Esophagus squamous epithelium (tissue), 5 donors: ENCODE measurements at regions not wholly inside any gene's neighbourhood (a gene's known extent, or its start where the extent isn't known, plus 50 kb on each side); places are given as distances from the start of the nearest gene placed in this dataset.

Source experiments
- DNase-seq: peaks from one replicate; lab custom pipeline; 2025; lab: John Stamatoyannopoulos, UW
- H3K27ac ChIP-seq, 4 donors: fragments of 200-600 bp; sonication (generic); one replicate each; pipeline ENCODE4 v1.5.1; 2016 to 2019; ENCODE audit warnings: mild to moderate bottlenecking in 1 of 4
- H3K27me3 ChIP-seq, 4 donors: fragments of 200-600 bp; sonication (generic); 1 replicate in 3 of 4; 2 replicates in 1 of 4; pipeline versions ENCODE4 v1.5.1 to v1.6.0; 2017 to 2021; ENCODE audit warnings: antibody characterized with exemption in 1 of 4
- H3K36me3 ChIP-seq, 3 donors: fragments of 200-600 bp; sonication (generic); one replicate each; pipeline ENCODE4 v1.5.1; 2016 to 2019
- H3K4me1 ChIP-seq, 3 donors: fragments of 200-600 bp; sonication (generic); one replicate each; pipeline ENCODE4 v1.5.1; 2017 to 2019
- H3K4me3 ChIP-seq, 4 donors: fragments of 200-600 bp; sonication (generic); 1 replicate in 3 of 4; 2 replicates in 1 of 4; pipeline ENCODE4 v1.5.1; 2016 to 2019; ENCODE audit warnings: mild to moderate bottlenecking in 2 of 4, moderate library complexity in 1 of 4
- H3K9me3 ChIP-seq, 3 donors: fragments of 200-600 bp; sonication (generic); one replicate each; pipeline ENCODE4 v1.5.1; 2016 to 2019
- CTCF ChIP-seq, 6 experiments: fragments of 450-650 bp in 4 of 6; fragments of 200-600 bp in 2 of 6; sonication (generic) in 2 of 6; IDR thresholded peaks; one replicate each; pipeline ENCODE4 v1.5.1; 2016 to 2019; ENCODE audit warnings: antibody characterized with exemption in 6 of 6, mild to moderate bottlenecking in 4 of 6, moderate library complexity in 4 of 6
- POLR2A ChIP-seq, 4 donors: fragments of 450-650 bp; IDR thresholded peaks; one replicate each; pipeline ENCODE4 v1.6.1; 2017; ENCODE audit warnings: antibody characterized with exemption in 4 of 4, mild to moderate bottlenecking in 4 of 4, moderate library complexity in 3 of 4
- WGBS, 2 donors: methylation state at CpG; one replicate each; pipeline ENCODE4 v1.1.5; 2018; 5-methylcytosine and 5-hydroxymethylcytosine counted together
- intact Hi-C: fragments of 100-400 bp; cut with DNase I; formaldehyde crosslinking; loops from one replicate; pipeline ENCODE4 v1.15.0; 2022
- donor health status: DM: yes; HTN: yes; CAD: no.

- no peaks in the 10 kb centered on the region for H3K27me3 ChIP-seq
- TF ChIP-seq CTCF (IDR thresholded peaks at IDR 0.05) = no peak
- TF ChIP-seq POLR2A (IDR thresholded peaks at IDR 0.05) = no peak
- H3K9me3 ChIP-seq = no peaks in the 10 kb centered on the region
- no peak overlapping the region for H3K4me3 ChIP-seq
- WGBS, 2 donors = 33 to 44% methylated on average over 2 to 3 of the region's 3 CpGs
- no peaks in the 10 kb centered on the region for H3K36me3 ChIP-seq
- no peak overlapping the region for H3K27ac ChIP-seq
- intact Hi-C loops = no loop called here
- H3K4me1 ChIP-seq = no peaks in the 10 kb centered on the region
- DNase-seq = no peak
These were observed 101.7 kb upstream of the MYO10 start for GRCh38 chr5:17037751-17038150.

DNA sequence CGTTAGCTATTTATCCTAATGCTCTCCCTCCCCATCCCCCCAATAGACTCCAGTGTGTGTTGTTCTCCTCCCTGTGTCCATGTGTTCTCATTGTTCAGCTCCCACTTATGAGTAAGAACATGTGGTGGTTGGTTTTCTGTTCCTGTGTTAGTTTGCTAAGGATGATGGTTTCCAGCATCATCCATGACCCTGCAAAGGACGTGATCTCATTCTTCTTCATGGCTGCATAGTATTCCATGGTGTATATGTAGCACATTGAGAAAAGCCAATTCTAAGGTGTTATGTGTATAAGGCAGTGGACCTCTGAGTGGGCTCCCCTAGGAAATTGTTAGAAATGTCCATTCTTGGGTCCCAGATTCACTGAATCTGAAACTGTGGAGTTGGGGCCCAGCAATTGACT is 103.1 kb upstream of the MYO10 start:
- H3K4me3 ChIP-seq = no peak overlapping the region
- intact Hi-C loops = no loop called here
- H3K9me3 ChIP-seq = no peaks in the 10 kb centered on the region
- no peak overlapping the region for H3K27ac ChIP-seq
- TF ChIP-seq CTCF (IDR thresholded peaks at IDR 0.05) (no peak), POLR2A (IDR thresholded peaks at IDR 0.05) (no peak)
- no peaks in the 10 kb centered on the region for H3K4me1 ChIP-seq
- WGBS, 2 donors = 74 to 97% methylated on average over 2 of the region's 2 CpGs
- no peaks in the 10 kb centered on the region for H3K36me3 ChIP-seq
- no peaks in the 10 kb centered on the region for H3K27me3 ChIP-seq
- DNase-seq = no peak

DNA sequence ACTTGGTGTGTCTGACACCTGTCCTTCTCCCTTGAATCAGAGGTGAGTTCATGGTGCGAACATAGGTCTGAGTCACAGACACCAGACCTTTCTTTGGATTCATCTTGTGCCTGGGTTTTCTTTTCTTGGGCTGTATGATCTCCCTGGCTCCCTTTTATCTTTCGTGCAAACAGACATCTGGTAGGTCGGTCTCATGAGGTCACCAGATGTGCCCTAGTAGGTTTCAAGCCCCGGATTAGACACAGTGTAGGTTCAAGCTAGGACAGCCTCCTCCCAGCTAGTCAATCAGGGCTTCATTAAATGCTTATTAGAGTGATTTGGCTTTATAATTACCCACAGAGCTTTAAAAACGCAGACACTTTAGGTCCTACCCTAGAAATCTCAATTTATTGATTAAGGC is 106.0 kb upstream of the MYO10 start:
- intact Hi-C loops = no loop called here
- H3K27ac ChIP-seq = no peak overlapping the region
- 75 to 85% methylated on average over 5 of the region's 5 CpGs for WGBS, 2 donors
- H3K27me3 ChIP-seq = no peaks in the 10 kb centered on the region
- TF ChIP-seq POLR2A (IDR thresholded peaks at IDR 0.05) (no peak), CTCF (IDR thresholded peaks at IDR 0.05) (no peak)
- H3K4me3 ChIP-seq = no peak overlapping the region
- H3K4me1 ChIP-seq = no peaks in the 10 kb centered on the region
- DNase-seq = no peak
- H3K9me3 ChIP-seq = no peaks in the 10 kb centered on the region
- no peaks in the 10 kb centered on the region for H3K36me3 ChIP-seq

DNA sequence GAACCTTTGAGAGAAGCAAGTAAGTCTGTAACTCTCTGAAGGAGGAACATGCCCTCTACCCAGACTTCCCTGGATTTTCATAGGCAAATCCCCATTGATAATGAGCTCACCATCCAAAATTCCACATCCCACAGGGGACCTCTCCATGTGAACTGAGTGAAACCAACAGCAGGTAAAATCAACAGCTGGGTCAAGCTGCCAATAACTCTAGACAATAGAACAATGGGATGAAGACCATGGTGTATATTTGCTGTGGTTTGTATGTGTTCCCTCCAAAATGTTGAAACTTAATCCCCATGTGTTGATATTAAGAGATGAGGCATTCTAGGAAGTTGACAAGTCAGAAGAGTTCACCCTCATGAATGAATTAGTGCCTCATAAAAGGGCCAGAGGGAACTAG is 110.2 kb upstream of the MYO10 start:
- Histone ChIP-seq H3K4me1 (no peaks in the 10 kb centered on the region), H3K4me3 (no peak overlapping the region), H3K27ac (no peak overlapping the region), H3K36me3 (no peaks in the 10 kb centered on the region), H3K27me3 (no peaks in the 10 kb centered on the region), H3K9me3 (no peaks in the 10 kb centered on the region)
- TF ChIP-seq POLR2A (IDR thresholded peaks at IDR 0.05) = no peak
- DNase-seq = no peak
- intact Hi-C loops = no loop called here

GRCh38 chr5:17050236-17050635 is 114.1 kb upstream of the MYO10 start:
- intact Hi-C loops = no loop called here
- Histone ChIP-seq H3K4me1 (no peaks in the 10 kb centered on the region), H3K36me3 (no peaks in the 10 kb centered on the region), H3K27ac (no peak overlapping the region), H3K27me3 (no peaks in the 10 kb centered on the region), H3K4me3 (no peak overlapping the region), H3K9me3 (no peaks in the 10 kb centered on the region)
- no peak for DNase-seq
- TF ChIP-seq POLR2A (IDR thresholded peaks at IDR 0.05) = no peak
- no peak for TF ChIP-seq CTCF (IDR thresholded peaks at IDR 0.05)
- 71 to 90% methylated on average over 3 of the region's 3 CpGs for WGBS, 2 donors

DNA sequence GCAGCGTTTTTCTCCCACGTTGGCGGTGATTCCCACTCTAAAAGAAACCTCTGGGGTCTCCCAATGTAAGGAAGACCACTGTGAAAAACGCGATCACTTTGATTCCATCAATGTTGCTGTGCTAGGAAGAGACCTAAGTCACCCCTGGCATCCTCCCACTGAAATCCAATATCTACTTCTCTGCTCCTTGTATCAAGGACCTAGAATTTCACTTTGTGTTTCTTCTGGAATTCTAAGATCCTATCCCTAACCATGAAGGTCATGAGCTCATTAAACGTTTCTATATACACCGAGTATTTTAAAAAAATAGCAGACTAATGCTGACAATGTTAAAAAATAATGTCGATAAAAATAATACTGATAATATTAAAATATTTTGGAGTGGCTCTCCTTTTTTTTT is 118.8 kb upstream of the MYO10 start:
- TF ChIP-seq CTCF (IDR thresholded peaks at IDR 0.05) (no peak), POLR2A (IDR thresholded peaks at IDR 0.05) (no peak)
- Histone ChIP-seq H3K27me3 (no peaks in the 10 kb centered on the region), H3K36me3 (no peaks in the 10 kb centered on the region), H3K4me3 (no peak overlapping the region), H3K27ac (no peak overlapping the region), H3K9me3 (no peaks in the 10 kb centered on the region), H3K4me1 (peaks cover 4 to 26% (median 17%) of the 10 kb centered on the region in 3 donors)
- no peak for DNase-seq
- 79 to 84% methylated on average over 8 of the region's 8 CpGs for WGBS, 2 donors
- intact Hi-C loops = no loop called here
